Breast epithelium (tissue), 4 donors: ENCODE measurements at regions not wholly inside any gene's neighbourhood (a gene's known extent, or its start where the extent isn't known, plus 50 kb on each side); places are given as distances from the start of the nearest gene placed in this dataset.
A peak's percentile ranks its signal among the peaks of the same experiment; 100 is the strongest.

ENCODE experiments used
- DNase-seq, 2 donors: peaks; one replicate each; pipeline ENCODE4 v3.0.0-alpha.2; 2019; ENCODE audit warnings: low spot score in 2 of 2
- H3K27ac ChIP-seq, 2 donors: fragments of 200-600 bp; sonication (generic) in 1 of 2; one replicate each; pipeline ENCODE4 v1.5.1; 2016 to 2019; ENCODE audit warnings: mild to moderate bottlenecking in 1 of 2
- H3K27me3 ChIP-seq, 2 donors: fragments of 200-600 bp; sonication (generic) in 1 of 2; one replicate each; pipeline versions ENCODE4 v1.5.1 to v1.6.0; 2017 to 2019; ENCODE audit warnings: control low read depth in 1 of 2, mild to moderate bottlenecking in 1 of 2
- H3K36me3 ChIP-seq: fragments of 200-600 bp; one replicate; pipeline ENCODE4 v1.5.1; 2019
- H3K4me1 ChIP-seq, 2 donors: fragments of 200-600 bp; sonication (generic); one replicate each; pipeline ENCODE4 v1.5.1; 2016 to 2019; ENCODE audit warnings: control low read depth in 1 of 2
- H3K4me3 ChIP-seq, 3 donors: fragments of 200-600 bp; sonication (generic); 1 replicate in 2 of 3; 2 replicates in 1 of 3; pipeline ENCODE4 v1.5.1; 2016 to 2019; ENCODE audit warnings: mild to moderate bottlenecking in 3 of 3, moderate library complexity in 2 of 3
- H3K9me3 ChIP-seq, 2 donors: fragments of 200-600 bp; sonication (generic) in 1 of 2; one replicate each; pipeline ENCODE4 v1.5.1; 2016 to 2019; ENCODE audit warnings: control low read depth in 1 of 2
- CTCF ChIP-seq, 3 donors: fragments of 450-650 bp; IDR thresholded peaks; one replicate each; pipeline ENCODE4 v1.5.1; 2016 to 2017; ENCODE audit warnings: antibody characterized with exemption in 3 of 3, mild to moderate bottlenecking in 3 of 3, moderate library complexity in 3 of 3
- POLR2A ChIP-seq: fragments of 450-650 bp; IDR thresholded peaks from one replicate; pipeline ENCODE4 v1.6.1; 2016; ENCODE audit warnings: antibody characterized with exemption, mild to moderate bottlenecking, moderate library complexity
- POLR2AphosphoS5 ChIP-seq, 3 donors: sonication (generic); formaldehyde crosslinking; IDR thresholded peaks; one replicate each; pipeline ENCODE4 v1.6.1; 2017; ENCODE audit warnings: antibody characterized with exemption in 3 of 3
- intact Hi-C: fragments of 100-400 bp; cut with DNase I; formaldehyde crosslinking; loops from one replicate; pipeline ENCODE4 v1.15.1; 2023; ENCODE audit warnings: low total_unique reads

DNA sequence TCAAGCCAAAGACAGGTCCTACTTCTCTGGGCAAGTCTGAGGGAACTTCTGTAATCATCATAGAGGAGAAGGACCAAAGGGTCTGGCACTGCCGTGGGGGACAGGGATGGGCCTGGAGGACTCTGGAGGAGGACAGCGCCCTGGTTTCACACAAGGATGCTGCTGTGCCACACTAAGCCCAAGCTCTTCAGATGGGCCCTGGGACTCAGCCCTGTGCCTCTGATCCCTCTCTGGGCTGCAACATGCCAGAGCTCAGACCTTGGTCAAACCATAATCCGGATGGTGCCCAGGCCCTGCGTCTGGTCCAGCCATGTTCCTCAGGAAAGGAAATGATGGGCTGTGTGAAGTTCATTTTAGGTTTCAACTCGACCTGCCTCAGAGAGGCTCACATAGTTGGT, 222.0 kb upstream of the COPS8 start:
- no peak overlapping the region for H3K27ac ChIP-seq
- no peaks in the 10 kb centered on the region for H3K9me3 ChIP-seq
- DNase-seq, result no peak
- intact Hi-C loops, result no loop called here
- H3K4me1 ChIP-seq, result no peaks in the 10 kb centered on the region
- no peaks in the 10 kb centered on the region for H3K27me3 ChIP-seq
- TF ChIP-seq CTCF (IDR thresholded peaks at IDR 0.05) (no peak), POLR2A (no peak), POLR2AphosphoS5 (IDR thresholded peaks at IDR 0.05) (no peak)
- no peak overlapping the region for H3K4me3 ChIP-seq
- H3K36me3 ChIP-seq, result no peaks in the 10 kb centered on the region

DNA sequence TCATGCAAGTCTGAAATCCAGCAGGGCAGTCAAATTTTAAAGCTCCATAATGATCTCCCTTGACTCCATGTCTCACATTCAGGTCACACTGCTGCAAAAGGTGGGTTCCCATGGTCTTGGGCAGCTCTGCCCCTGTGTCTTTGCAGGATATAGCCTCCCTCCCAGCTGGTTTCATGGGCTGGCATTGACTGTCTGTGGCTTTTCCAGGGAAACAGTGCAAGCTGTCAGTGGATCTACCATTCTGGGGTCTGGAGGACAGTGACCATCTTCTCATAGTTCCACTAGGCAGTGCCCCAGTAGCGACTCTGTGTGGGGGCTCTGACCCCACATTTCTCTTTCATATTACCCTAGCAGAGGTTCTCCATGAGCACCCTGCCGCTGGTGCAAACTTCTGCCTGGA, 220.6 kb upstream of the COPS8 start:
- DNase-seq, result peak in 1 of 2 donors; percentile 7
- no peak overlapping the region for H3K4me3 ChIP-seq
- H3K27ac ChIP-seq, result no peak overlapping the region

DNA sequence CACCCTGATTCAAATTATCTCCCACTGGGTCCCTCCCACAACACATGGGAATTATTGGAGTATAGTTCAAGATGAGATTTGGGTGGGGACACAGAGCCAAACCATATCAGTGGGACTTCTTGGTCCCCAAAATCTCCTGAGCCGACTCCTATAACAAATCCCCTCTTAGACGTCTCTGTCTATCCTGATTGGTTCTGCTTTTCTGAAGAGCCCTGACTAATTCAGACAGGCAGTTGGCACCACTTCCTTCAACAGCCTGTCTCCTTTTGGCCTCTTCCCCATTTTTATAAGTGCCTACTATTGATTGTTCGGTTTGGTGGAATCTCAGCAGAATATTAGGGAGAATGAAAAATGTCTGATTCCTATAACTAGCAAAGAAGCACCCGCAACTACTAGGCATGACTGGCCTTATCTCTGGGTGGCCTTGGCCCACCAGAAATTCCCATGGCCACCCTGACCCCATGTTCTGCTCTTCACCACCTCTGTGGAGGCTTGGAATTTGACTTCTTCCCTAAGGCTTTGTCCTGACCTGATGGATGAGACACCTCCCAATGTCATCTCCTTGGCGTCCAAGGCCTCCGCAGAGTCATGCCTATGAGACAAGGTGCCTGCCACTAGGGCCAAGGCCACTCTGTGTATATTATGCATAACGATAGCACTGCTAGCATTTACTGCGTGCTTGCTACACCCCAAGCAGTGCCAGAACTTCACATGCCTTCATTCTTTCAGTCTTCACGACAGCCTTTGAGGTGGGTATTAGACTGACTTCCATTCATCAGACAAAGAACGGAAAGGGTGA, 218.9 kb upstream of the COPS8 start:
- Histone ChIP-seq H3K9me3 (no peaks in the 10 kb centered on the region), H3K27ac (no peak overlapping the region), H3K27me3 (no peaks in the 10 kb centered on the region), H3K36me3 (no peaks in the 10 kb centered on the region), H3K4me3 (no peak overlapping the region), H3K4me1 (no peaks in the 10 kb centered on the region)
- peak in 1 of 2 donors; percentile 6 for DNase-seq
- TF ChIP-seq POLR2A (no peak), POLR2AphosphoS5 (IDR thresholded peaks at IDR 0.05) (no peak), CTCF (IDR thresholded peaks at IDR 0.05) (no peak)
- intact Hi-C loops, result no loop called here

More for the DNA sequence above, 220.6 kb upstream of the COPS8 start:
- TF ChIP-seq CTCF (IDR thresholded peaks at IDR 0.05), result no peak
- TF ChIP-seq POLR2A, result no peak
- no peak for TF ChIP-seq POLR2AphosphoS5 (IDR thresholded peaks at IDR 0.05)
- Histone ChIP-seq H3K4me1 (no peaks in the 10 kb centered on the region), H3K27me3 (no peaks in the 10 kb centered on the region), H3K36me3 (no peaks in the 10 kb centered on the region), H3K9me3 (no peaks in the 10 kb centered on the region)
- intact Hi-C loops, result no loop called here

DNA sequence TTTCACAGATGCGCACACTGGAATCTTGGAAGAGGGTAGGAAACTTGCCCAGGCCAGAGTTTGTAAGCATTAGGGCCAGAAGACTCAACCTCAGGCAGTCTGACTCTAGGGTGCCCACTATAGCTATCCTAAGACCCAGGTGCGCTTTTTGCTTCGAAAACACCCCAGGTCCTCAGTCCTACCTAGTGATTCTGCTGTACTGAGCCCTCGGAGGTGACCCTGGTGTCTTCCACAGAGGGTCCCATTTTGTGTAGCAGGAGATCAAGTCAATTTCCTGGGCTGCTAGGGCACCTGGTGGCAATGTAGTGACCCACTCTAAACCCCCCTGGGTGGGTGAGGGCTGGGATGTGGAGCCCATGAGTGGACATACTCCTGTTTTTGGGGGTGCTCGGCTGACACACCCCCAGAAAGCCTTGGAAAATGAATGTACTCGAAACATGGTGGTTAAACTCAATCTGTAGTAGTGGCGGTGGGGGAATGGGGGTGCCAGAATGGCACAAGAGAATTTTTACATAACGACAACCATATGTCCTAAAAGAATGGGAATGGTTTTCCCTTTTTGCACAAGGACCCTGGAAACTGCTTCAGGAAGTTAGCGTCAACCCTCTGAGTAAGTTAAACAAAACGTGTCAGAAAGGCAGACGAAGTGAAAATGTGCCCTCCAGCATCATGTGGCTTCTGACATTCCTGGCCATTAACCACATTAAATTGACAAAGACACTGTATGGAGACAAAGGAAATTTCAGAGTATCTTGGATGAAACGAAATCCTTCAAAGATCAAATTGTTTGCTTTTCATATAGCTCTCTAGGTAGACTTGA, 218.0 kb upstream of the COPS8 start:
- no peaks in the 10 kb centered on the region for H3K27me3 ChIP-seq
- H3K9me3 ChIP-seq, result no peaks in the 10 kb centered on the region
- TF ChIP-seq POLR2AphosphoS5 (IDR thresholded peaks at IDR 0.05), result no peak
- no peak for TF ChIP-seq CTCF (IDR thresholded peaks at IDR 0.05)
- TF ChIP-seq POLR2A, result no peak
- H3K4me1 ChIP-seq, result no peaks in the 10 kb centered on the region
- H3K4me3 ChIP-seq, result no peak overlapping the region
- peak in 1 of 2 donors; percentile 7 for DNase-seq
- intact Hi-C loops, result no loop called here
- no peaks in the 10 kb centered on the region for H3K36me3 ChIP-seq
- H3K27ac ChIP-seq, result no peak overlapping the region

- no peaks in the 10 kb centered on the region for H3K4me1 ChIP-seq
- no peaks in the 10 kb centered on the region for H3K9me3 ChIP-seq
- H3K36me3 ChIP-seq, result no peaks in the 10 kb centered on the region
- H3K4me3 ChIP-seq, result no peak overlapping the region
- no peak for TF ChIP-seq POLR2A
- no peak for TF ChIP-seq CTCF (IDR thresholded peaks at IDR 0.05)
- TF ChIP-seq POLR2AphosphoS5 (IDR thresholded peaks at IDR 0.05), result no peak
- intact Hi-C loops, result no loop called here
- H3K27ac ChIP-seq, result no peak overlapping the region
- DNase-seq, result no peak
- no peaks in the 10 kb centered on the region for H3K27me3 ChIP-seq
Measured at GRCh38 chr2:236870370-236870769, 215.3 kb upstream of the COPS8 start.
